ENCODE measurements at regions not wholly inside any gene's neighbourhood (a gene's known extent, or its start where the extent isn't known, plus 50 kb on each side); places are given as distances from the start of the nearest gene placed in this dataset.
"Not testable (repeated sequence)": the region's sequence is repeated elsewhere in the genome, so short reads cannot be mapped to it uniquely, and the experiment has no call there.

GRCh38 chr5:82422001-82422740, 144.0 kb upstream of the RPS23 start:
- Histone ChIP-seq H3K27me3 (ENCODE audit: insufficient read depth, low read depth, severe bottlenecking) (no peaks in the 10 kb centered on the region), H3K4me3 (ENCODE audit: low read depth, low read length) (no peak overlapping the region), H3K36me3 (no peaks in the 10 kb centered on the region), H3K9me3 (ENCODE audit: severe bottlenecking) (no peaks in the 10 kb centered on the region), H3K27ac (no peak overlapping the region)
- DNase-seq, result no peak
- no peak for TF ChIP-seq CTCF (IDR thresholded peaks at IDR 0.05; ENCODE audit: low read depth, low read length)

- Histone ChIP-seq H3K9me3 (ENCODE audit: severe bottlenecking) (no peaks in the 10 kb centered on the region), H3K27me3 (ENCODE audit: insufficient read depth, low read depth, severe bottlenecking) (no peaks in the 10 kb centered on the region), H3K4me3 (ENCODE audit: low read depth, low read length) (no peak overlapping the region), H3K36me3 (no peaks in the 10 kb centered on the region), H3K27ac (no peak overlapping the region)
- no peak for TF ChIP-seq CTCF (IDR thresholded peaks at IDR 0.05; ENCODE audit: low read depth, low read length)
- no peak for DNase-seq
These were observed 143.0 kb upstream of the RPS23 start for GRCh38 chr5:82421119-82421518.

GRCh38 chr5:82420524-82420923, 142.4 kb upstream of the RPS23 start:
- not testable (repeated sequence) for H3K4me3 ChIP-seq (ENCODE audit: low read depth, low read length); H3K36me3 ChIP-seq; DNase-seq; H3K9me3 ChIP-seq (ENCODE audit: severe bottlenecking); H3K27ac ChIP-seq; H3K27me3 ChIP-seq (ENCODE audit: insufficient read depth, low read depth, severe bottlenecking)

- no peaks in the 10 kb centered on the region for H3K36me3 ChIP-seq
- H3K27ac ChIP-seq, result no peak overlapping the region
- H3K4me3 ChIP-seq (ENCODE audit: low read depth, low read length), result no peak overlapping the region
- no peaks in the 10 kb centered on the region for H3K27me3 ChIP-seq (ENCODE audit: insufficient read depth, low read depth, severe bottlenecking)
- no peaks in the 10 kb centered on the region for H3K9me3 ChIP-seq (ENCODE audit: severe bottlenecking)
- no peak for TF ChIP-seq CTCF (IDR thresholded peaks at IDR 0.05; ENCODE audit: low read depth, low read length)
- DNase-seq, result no peak
These were observed 141.6 kb upstream of the RPS23 start for GRCh38 chr5:82419559-82420332.

GRCh38 chr5:82418608-82418950, 140.4 kb upstream of the RPS23 start:
- Histone ChIP-seq H3K36me3 (no peaks in the 10 kb centered on the region), H3K27me3 (ENCODE audit: insufficient read depth, low read depth, severe bottlenecking) (no peaks in the 10 kb centered on the region), H3K9me3 (ENCODE audit: severe bottlenecking) (no peaks in the 10 kb centered on the region), H3K4me3 (ENCODE audit: low read depth, low read length) (no peak overlapping the region), H3K27ac (no peak overlapping the region)
- TF ChIP-seq CTCF (IDR thresholded peaks at IDR 0.05; ENCODE audit: low read depth, low read length), result no peak
- no peak for DNase-seq

GRCh38 chr5:82417776-82418607, 139.8 kb upstream of the RPS23 start:
- H3K9me3 ChIP-seq (ENCODE audit: severe bottlenecking), result no peaks in the 10 kb centered on the region
- no peaks in the 10 kb centered on the region for H3K27me3 ChIP-seq (ENCODE audit: insufficient read depth, low read depth, severe bottlenecking)
- no peak overlapping the region for H3K4me3 ChIP-seq (ENCODE audit: low read depth, low read length)
- no peak overlapping the region for H3K27ac ChIP-seq
- no peaks in the 10 kb centered on the region for H3K36me3 ChIP-seq
- no peak for DNase-seq
- no peak for TF ChIP-seq CTCF (IDR thresholded peaks at IDR 0.05; ENCODE audit: low read depth, low read length)

Data from WERI-Rb-1 (cell line).